HEK293T (cell line): ENCODE measurements at regions not wholly inside any gene's neighbourhood (a gene's known extent, or its start where the extent isn't known, plus 50 kb on each side); places are given as distances from the start of the nearest gene placed in this dataset.

Source experiments
- ARNT ChIP-seq: fragments of 450-650 bp; IDR thresholded peaks from 2 replicates; pipeline ENCODE4 v1.6.1; 2017; ENCODE audit warnings: mild to moderate bottlenecking
- HDGF ChIP-seq: fragments of 450-650 bp; IDR thresholded peaks from 2 replicates; pipeline ENCODE4 v1.6.1; 2017; ENCODE audit warnings: antibody characterized with exemption, borderline replicate concordance

- TF ChIP-seq ARNT, result no peak
- no peak for TF ChIP-seq HDGF
These were observed 185.7 kb upstream of the TMEM72 start for GRCh38 chr10:44725404-44725803.
